Cardiac muscle cell (in vitro differentiated cells and primary cell): ENCODE measurements at regions not wholly inside any gene's neighbourhood (a gene's known extent, or its start where the extent isn't known, plus 50 kb on each side); places are given as distances from the start of the nearest gene placed in this dataset.

Source experiments
- DNase-seq, 2 donors: peaks; one replicate each; pipeline versions ENCODE4 v3.0.0 to v3.0.0-alpha.2; 2010 to 2017; ENCODE audit warnings: low read depth in 1 of 2, low spot score in 1 of 2
- H3K27ac ChIP-seq: fragments of 200-600 bp; sonication (generic); 2 replicates; pipeline ENCODE4 v1.5.1; 2016
- H3K27me3 ChIP-seq: fragments of 200-600 bp; sonication (generic); 2 replicates; pipeline ENCODE4 v1.6.0; 2016; ENCODE audit warnings: control low read depth
- H3K36me3 ChIP-seq: fragments of 200-600 bp; sonication (generic); 2 replicates; pipeline ENCODE4 v1.5.1; 2016; ENCODE audit warnings: control low read depth
- H3K4me1 ChIP-seq: fragments of 200-600 bp; sonication (generic); 2 replicates; pipeline ENCODE4 v1.8.1; 2017; ENCODE audit warnings: low read depth, mild to moderate bottlenecking, mixed run types
- H3K4me3 ChIP-seq: fragments of 200-600 bp; sonication (generic); 2 replicates; pipeline ENCODE4 v1.5.1; 2016; ENCODE audit warnings: mild to moderate bottlenecking
- H3K9me3 ChIP-seq: fragments of 200-600 bp; sonication (generic); 2 replicates; pipeline ENCODE4 v1.5.1; 2017; ENCODE audit warnings: low read depth, mild to moderate bottlenecking, control low read depth
- CTCF ChIP-seq: IDR thresholded peaks from 2 replicates; pipeline ENCODE4 v1.5.1; 2012; ENCODE audit warnings: low read depth, mild to moderate bottlenecking, low read length

GRCh38 chrX:45329217-45329616 is 128.5 kb upstream of the DIPK2B start:
- no peak for TF ChIP-seq CTCF

GRCh38 chrX:45324941-45325340 is 124.3 kb upstream of the DIPK2B start:
- Histone ChIP-seq H3K27me3 (no peaks in the 10 kb centered on the region), H3K4me3 (no peak overlapping the region), H3K36me3 (no peaks in the 10 kb centered on the region), H3K9me3 (no peaks in the 10 kb centered on the region), H3K27ac (no peak overlapping the region), H3K4me1 (no peaks in the 10 kb centered on the region)
- no peak for TF ChIP-seq CTCF
- peak in 1 of 2 donors; percentile 55 for DNase-seq

More at GRCh38 chrX:45329217-45329616, 128.5 kb upstream of the DIPK2B start:
- H3K9me3 ChIP-seq = no peaks in the 10 kb centered on the region
- no peak overlapping the region for H3K27ac ChIP-seq
- H3K36me3 ChIP-seq = no peaks in the 10 kb centered on the region
- DNase-seq = no peak
- no peaks in the 10 kb centered on the region for H3K27me3 ChIP-seq
- no peak overlapping the region for H3K4me3 ChIP-seq
- no peaks in the 10 kb centered on the region for H3K4me1 ChIP-seq

GRCh38 chrX:45323387-45323786 is 122.7 kb upstream of the DIPK2B start:
- no peaks in the 10 kb centered on the region for H3K9me3 ChIP-seq
- no peak for DNase-seq
- H3K4me3 ChIP-seq = no peak overlapping the region
- H3K4me1 ChIP-seq = no peaks in the 10 kb centered on the region
- no peaks in the 10 kb centered on the region for H3K36me3 ChIP-seq
- no peaks in the 10 kb centered on the region for H3K27me3 ChIP-seq
- no peak overlapping the region for H3K27ac ChIP-seq
- no peak for TF ChIP-seq CTCF

- Histone ChIP-seq H3K4me3 (no peak overlapping the region), H3K36me3 (no peaks in the 10 kb centered on the region), H3K27me3 (no peaks in the 10 kb centered on the region), H3K27ac (no peak overlapping the region), H3K4me1 (no peaks in the 10 kb centered on the region), H3K9me3 (no peaks in the 10 kb centered on the region)
- peak in 1 of 2 donors; percentile 9 for DNase-seq
- no peak for TF ChIP-seq CTCF
Measured at GRCh38 chrX:45322820-45323219, 122.1 kb upstream of the DIPK2B start.

- H3K4me1 ChIP-seq = no peaks in the 10 kb centered on the region
- no peaks in the 10 kb centered on the region for H3K9me3 ChIP-seq
- H3K36me3 ChIP-seq = no peaks in the 10 kb centered on the region
- H3K27ac ChIP-seq = no peak overlapping the region
- H3K4me3 ChIP-seq = no peak overlapping the region
- DNase-seq = peak; percentile 35 to 80
- TF ChIP-seq CTCF = peak; percentile 49
- no peaks in the 10 kb centered on the region for H3K27me3 ChIP-seq
Measured at GRCh38 chrX:45322382-45322781, 121.7 kb upstream of the DIPK2B start.

- DNase-seq = no peak
- no peaks in the 10 kb centered on the region for H3K4me1 ChIP-seq
- H3K27ac ChIP-seq = no peak overlapping the region
- no peak for TF ChIP-seq CTCF
- H3K4me3 ChIP-seq = no peak overlapping the region
- no peaks in the 10 kb centered on the region for H3K27me3 ChIP-seq
- H3K36me3 ChIP-seq = no peaks in the 10 kb centered on the region
- no peaks in the 10 kb centered on the region for H3K9me3 ChIP-seq
Measured at GRCh38 chrX:45320191-45320590, 119.5 kb upstream of the DIPK2B start.
